ENCODE measurements at regions not wholly inside any gene's neighbourhood (a gene's known extent, or its start where the extent isn't known, plus 50 kb on each side); places are given as distances from the start of the nearest gene placed in this dataset.

- TF ChIP-seq CTCF (conservative IDR thresholded peaks at IDR 0.05; ENCODE audit: low read depth, low read length) (no peak), EZH2 (IDR thresholded peaks at IDR 0.05; ENCODE audit: borderline replicate concordance, low read depth, low read length, poor library complexity, severe bottlenecking) (no peak)
Observed at GRCh38 chr2:7525746-7526145, 608.5 kb downstream of the RNF144A start.
